Stimulated activated naive CD8-positive, alpha-beta T cell treated with anti-CD3 and anti-CD28 coated beads, Interleukin-15, amount 100 ng/mL, for 72 hours (primary cell): ENCODE measurements at regions not wholly inside any gene's neighbourhood (a gene's known extent, or its start where the extent isn't known, plus 50 kb on each side); places are given as distances from the start of the nearest gene placed in this dataset.
"Not testable (repeated sequence)": the region's sequence is repeated elsewhere in the genome, so short reads cannot be mapped to it uniquely, and the experiment has no call there.

Experiments
- ATAC-seq: fragments of 150-1000 bp; cut with Tn5 transposase; 2 replicates; pipeline ENCODE4 v1.10.0; 2021; ENCODE audit warnings: mild to moderate bottlenecking, moderate library complexity
- DNase-seq, 2 donors: peaks; one replicate each; pipeline ENCODE4 v3.0.0; 2021 to 2022
- H3K27ac Mint-ChIP-seq, 2 donors: one replicate each; pipeline ENCODE4 v1.8.0; 2022; ENCODE audit warnings: mild to moderate bottlenecking in 2 of 2, mixed read lengths in 2 of 2, moderate library complexity in 2 of 2
- H3K27me3 Mint-ChIP-seq: one replicate; pipeline ENCODE4 v1.8.0; 2022; ENCODE audit warnings: mixed read lengths
- H3K4me1 Mint-ChIP-seq: one replicate; pipeline ENCODE4 v1.8.0; 2022; ENCODE audit warnings: mild to moderate bottlenecking, mixed read lengths
- H3K4me3 Mint-ChIP-seq, 2 donors: one replicate each; pipeline ENCODE4 v1.8.0; 2022; ENCODE audit warnings: mild to moderate bottlenecking in 2 of 2, mixed read lengths in 2 of 2, moderate library complexity in 1 of 2
- H3K9me3 Mint-ChIP-seq, 2 donors: one replicate each; pipeline ENCODE4 v1.8.0; 2022; ENCODE audit warnings: mixed read lengths in 2 of 2

- not testable (repeated sequence) for DNase-seq, H3K4me1 Mint-ChIP-seq, H3K4me3 Mint-ChIP-seq, H3K27ac Mint-ChIP-seq, H3K27me3 Mint-ChIP-seq, ATAC-seq, H3K9me3 Mint-ChIP-seq
Measured at GRCh38 chr5:124916313-124916712, 169.9 kb upstream of the ZNF608 start.

- no peaks in the 10 kb centered on the region for H3K4me1 Mint-ChIP-seq
- no peak for ATAC-seq
- no peaks in the 10 kb centered on the region for H3K9me3 Mint-ChIP-seq
- no peak overlapping the region for H3K27ac Mint-ChIP-seq
- H3K27me3 Mint-ChIP-seq = no peaks in the 10 kb centered on the region
- H3K4me3 Mint-ChIP-seq = no peak overlapping the region
- no peak for DNase-seq
Measured at GRCh38 chr5:124918618-124919017, 172.2 kb upstream of the ZNF608 start.

- H3K9me3 Mint-ChIP-seq = no peaks in the 10 kb centered on the region
Measured at GRCh38 chr5:124919076-124919475, 172.6 kb upstream of the ZNF608 start.

GRCh38 chr5:124919747-124920525 lies 173.5 kb upstream of the ZNF608 start:
- DNase-seq (no peak), ATAC-seq (no peak)
- H3K9me3 Mint-ChIP-seq = peaks cover 2 to 5% of the 10 kb centered on the region in 2 donors
- H3K4me1 Mint-ChIP-seq = no peaks in the 10 kb centered on the region
- no peak overlapping the region for H3K4me3 Mint-ChIP-seq
- no peaks in the 10 kb centered on the region for H3K27me3 Mint-ChIP-seq
- no peak overlapping the region for H3K27ac Mint-ChIP-seq

More at GRCh38 chr5:124919076-124919475, 172.6 kb upstream of the ZNF608 start:
- DNase-seq (no peak), ATAC-seq (no peak)
- Mint-ChIP-seq H3K4me3 (no peak overlapping the region), H3K4me1 (no peaks in the 10 kb centered on the region), H3K27me3 (no peaks in the 10 kb centered on the region), H3K27ac (no peak overlapping the region)

- ATAC-seq = peak; percentile 57
- Mint-ChIP-seq H3K4me3 (no peak overlapping the region), H3K9me3 (peaks cover 5 to 11% of the 10 kb centered on the region in 2 donors)
Measured at GRCh38 chr5:124920909-124921666, 174.6 kb upstream of the ZNF608 start.

GRCh38 chr5:124921694-124922093 lies 175.3 kb upstream of the ZNF608 start:
- Mint-ChIP-seq H3K27me3 (no peaks in the 10 kb centered on the region), H3K4me3 (no peak overlapping the region), H3K27ac (no peak overlapping the region), H3K9me3 (peaks cover 5 to 11% of the 10 kb centered on the region in 2 donors), H3K4me1 (no peaks in the 10 kb centered on the region)
- DNase-seq (no peak), ATAC-seq (no peak)

More at GRCh38 chr5:124920909-124921666, 174.6 kb upstream of the ZNF608 start:
- Mint-ChIP-seq H3K4me1 (no peaks in the 10 kb centered on the region), H3K27ac (no peak overlapping the region), H3K27me3 (no peaks in the 10 kb centered on the region)
- no peak for DNase-seq

GRCh38 chr5:124922255-124922975 lies 176.0 kb upstream of the ZNF608 start:
- Mint-ChIP-seq H3K4me3 (no peak overlapping the region), H3K4me1 (no peaks in the 10 kb centered on the region), H3K9me3 (peaks cover 5 to 11% of the 10 kb centered on the region in 2 donors), H3K27me3 (no peaks in the 10 kb centered on the region), H3K27ac (no peak overlapping the region)
- DNase-seq (no peak), ATAC-seq (no peak)

- peaks cover 5 to 11% of the 10 kb centered on the region in 2 donors for H3K9me3 Mint-ChIP-seq
- ATAC-seq (no peak), DNase-seq (no peak)
- H3K27me3 Mint-ChIP-seq = no peaks in the 10 kb centered on the region
- no peak overlapping the region for H3K4me3 Mint-ChIP-seq
- no peak overlapping the region for H3K27ac Mint-ChIP-seq
- H3K4me1 Mint-ChIP-seq = no peaks in the 10 kb centered on the region
Measured at GRCh38 chr5:124923131-124923530, 176.7 kb upstream of the ZNF608 start.

GRCh38 chr5:124924729-124925128 lies 178.3 kb upstream of the ZNF608 start:
- Mint-ChIP-seq H3K27me3 (no peaks in the 10 kb centered on the region), H3K4me3 (no peak overlapping the region), H3K27ac (peak overlapping the region in 1 of 2 donors; percentile 6), H3K9me3 (peaks cover 5 to 11% of the 10 kb centered on the region in 2 donors), H3K4me1 (no peaks in the 10 kb centered on the region)
- DNase-seq (no peak), ATAC-seq (no peak)

DNA sequence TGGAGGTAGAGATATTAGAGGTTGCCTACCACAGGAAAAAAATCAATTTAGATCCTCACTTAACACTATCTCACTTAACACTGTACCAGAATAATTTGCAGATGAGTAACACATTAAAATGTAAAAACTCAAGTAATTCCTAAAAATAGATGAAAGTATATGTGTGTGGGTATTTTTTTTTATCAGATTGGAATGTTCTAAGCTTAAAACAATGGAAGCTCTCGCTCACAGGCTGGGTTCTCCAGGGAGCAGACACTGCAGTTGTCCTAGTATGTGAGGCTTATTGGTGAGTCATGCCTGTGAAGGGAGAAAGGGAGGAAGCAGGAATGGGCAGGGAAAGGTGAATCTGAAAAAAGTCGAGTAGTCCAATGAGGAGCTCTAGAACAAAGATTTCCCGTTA lies 181.3 kb upstream of the ZNF608 start:
- H3K27ac Mint-ChIP-seq = peak overlapping the region in 1 of 2 donors; percentile 16
- DNase-seq = no peak

DNA sequence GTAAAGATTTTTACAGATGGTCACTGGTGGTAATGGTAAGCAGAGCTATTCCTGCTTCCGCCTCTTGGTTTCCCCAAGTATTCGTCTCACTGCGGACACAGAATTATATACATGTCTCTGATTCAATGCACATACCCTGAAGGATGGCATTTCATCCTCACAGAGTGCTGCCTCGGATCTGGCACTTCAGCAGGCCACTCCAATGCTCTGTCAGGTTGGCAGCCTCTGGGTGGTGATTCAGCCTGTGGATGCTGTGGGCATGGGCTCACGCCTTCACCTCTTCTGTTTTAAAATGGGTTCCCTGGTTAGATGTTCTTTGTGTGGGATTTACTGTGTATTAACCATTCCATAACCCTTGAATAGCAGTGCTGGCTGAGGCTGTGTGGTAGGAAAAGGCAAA lies 182.6 kb upstream of the ZNF608 start:
- no peak overlapping the region for H3K4me3 Mint-ChIP-seq
- no peak for DNase-seq
- peak; percentile 15 for ATAC-seq
- H3K9me3 Mint-ChIP-seq = peaks cover 5 to 15% of the 10 kb centered on the region in 2 donors
- no peaks in the 10 kb centered on the region for H3K4me1 Mint-ChIP-seq
- H3K27me3 Mint-ChIP-seq = no peaks in the 10 kb centered on the region
- no peak overlapping the region for H3K27ac Mint-ChIP-seq

More for the DNA sequence above, 181.3 kb upstream of the ZNF608 start:
- no peak for ATAC-seq
- Mint-ChIP-seq H3K4me1 (no peaks in the 10 kb centered on the region), H3K27me3 (no peaks in the 10 kb centered on the region), H3K9me3 (peaks cover 5 to 15% of the 10 kb centered on the region in 2 donors), H3K4me3 (no peak overlapping the region)

- DNase-seq (no peak), ATAC-seq (no peak)
- H3K4me3 Mint-ChIP-seq = no peak overlapping the region
- peaks cover 11% of the 10 kb centered on the region for H3K4me1 Mint-ChIP-seq
- H3K9me3 Mint-ChIP-seq = peaks cover 0 to 8% of the 10 kb centered on the region in 2 donors
- H3K27me3 Mint-ChIP-seq = no peaks in the 10 kb centered on the region
- no peak overlapping the region for H3K27ac Mint-ChIP-seq
Measured at GRCh38 chr5:124932791-124933600, 186.6 kb upstream of the ZNF608 start.

DNA sequence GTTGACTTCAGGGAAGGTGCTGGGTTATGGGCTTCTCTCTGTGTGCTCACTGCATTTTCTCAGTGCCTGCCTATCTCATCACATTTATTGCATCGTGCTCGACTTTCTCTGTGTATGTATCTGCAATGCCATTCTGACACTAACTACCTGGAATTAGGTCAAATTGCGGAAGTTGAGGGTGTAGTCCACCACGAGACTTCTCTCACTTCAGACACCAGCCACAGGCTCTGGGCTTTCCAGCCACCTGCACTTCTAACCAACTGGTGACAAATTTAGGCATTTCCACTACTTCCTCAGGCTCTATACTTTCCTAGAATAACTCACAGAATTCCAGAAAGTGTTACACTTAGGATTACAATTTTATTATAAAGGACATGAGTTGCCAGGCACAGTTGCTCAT lies 188.6 kb upstream of the ZNF608 start:
- DNase-seq (peak; percentile 2 to 50), ATAC-seq (peak; percentile 75)
- no peak overlapping the region for H3K27ac Mint-ChIP-seq
- H3K4me3 Mint-ChIP-seq = no peak overlapping the region
- peaks cover 5 to 14% of the 10 kb centered on the region in 2 donors for H3K9me3 Mint-ChIP-seq
- no peaks in the 10 kb centered on the region for H3K27me3 Mint-ChIP-seq
- H3K4me1 Mint-ChIP-seq = peaks cover 11% of the 10 kb centered on the region

DNA sequence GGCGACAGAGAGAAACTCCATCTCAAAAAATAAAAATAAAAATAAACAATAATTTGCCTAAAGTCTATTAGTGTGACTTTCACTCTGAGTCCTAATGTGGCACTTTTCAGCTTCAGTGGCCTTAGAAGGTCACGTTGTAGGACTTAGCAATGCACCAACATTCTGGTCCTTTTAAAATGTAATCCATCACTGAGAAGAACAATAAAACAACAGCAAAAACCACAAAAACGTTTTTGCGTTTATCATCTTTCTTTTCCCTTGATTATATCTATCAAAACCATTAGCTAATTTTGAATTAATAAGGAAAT lies 190.1 kb upstream of the ZNF608 start:
- ATAC-seq = no peak
- Mint-ChIP-seq H3K4me1 (peaks cover 11% of the 10 kb centered on the region), H3K27ac (no peak overlapping the region), H3K9me3 (peaks cover 15 to 21% of the 10 kb centered on the region in 2 donors), H3K4me3 (no peak overlapping the region), H3K27me3 (no peaks in the 10 kb centered on the region)
- DNase-seq = no peak
